ENCODE measurements at regions not wholly inside any gene's neighbourhood (a gene's known extent, or its start where the extent isn't known, plus 50 kb on each side); places are given as distances from the start of the nearest gene placed in this dataset.
"Not testable (repeated sequence)": the region's sequence is repeated elsewhere in the genome, so short reads cannot be mapped to it uniquely, and the experiment has no call there.

GRCh38 chr3:160047876-160048275, 59.2 kb downstream of the IL12A start:
- no peaks in the 10 kb centered on the region for H3K9me3 ChIP-seq (ENCODE audit: control insufficient read depth, low read depth, low read length)
- 100% methylated on average over 1 of the region's 5 CpGs for WGBS (ENCODE audit: insufficient coverage, low lambda C conversion rate)
- no peaks in the 10 kb centered on the region for H3K4me1 ChIP-seq (ENCODE audit: control insufficient read depth, insufficient read depth, low read length)
- no peak overlapping the region for H3K4me3 ChIP-seq (ENCODE audit: low read length)
- no peaks in the 10 kb centered on the region for H3K36me3 ChIP-seq (ENCODE audit: control insufficient read depth, insufficient read depth, low read length)
- DNase-seq = no peak
- no peaks in the 10 kb centered on the region for H3K27me3 ChIP-seq (ENCODE audit: control insufficient read depth, insufficient read depth, low read length)
- H3K27ac ChIP-seq (ENCODE audit: low read length) = no peak overlapping the region

- Histone ChIP-seq H3K36me3 (ENCODE audit: control insufficient read depth, insufficient read depth, low read length) (no peaks in the 10 kb centered on the region), H3K4me3 (ENCODE audit: low read length) (no peak overlapping the region), H3K27ac (ENCODE audit: low read length) (no peak overlapping the region), H3K9me3 (ENCODE audit: control insufficient read depth, low read depth, low read length) (no peaks in the 10 kb centered on the region), H3K4me1 (ENCODE audit: control insufficient read depth, insufficient read depth, low read length) (no peaks in the 10 kb centered on the region), H3K27me3 (ENCODE audit: control insufficient read depth, insufficient read depth, low read length) (peaks cover 4% of the 10 kb centered on the region)
- DNase-seq = no peak
- 90% methylated on average over 2 of the region's 2 CpGs for WGBS (ENCODE audit: insufficient coverage, low lambda C conversion rate)
Observed at GRCh38 chr3:160049038-160049437, 60.4 kb downstream of the IL12A start.

GRCh38 chr3:160049565-160049964, 60.9 kb downstream of the IL12A start:
- DNase-seq = no peak
- peaks cover 4% of the 10 kb centered on the region for H3K27me3 ChIP-seq (ENCODE audit: control insufficient read depth, insufficient read depth, low read length)
- no peak overlapping the region for H3K4me3 ChIP-seq (ENCODE audit: low read length)
- H3K27ac ChIP-seq (ENCODE audit: low read length) = no peak overlapping the region
- H3K4me1 ChIP-seq (ENCODE audit: control insufficient read depth, insufficient read depth, low read length) = no peaks in the 10 kb centered on the region
- H3K36me3 ChIP-seq (ENCODE audit: control insufficient read depth, insufficient read depth, low read length) = no peaks in the 10 kb centered on the region
- H3K9me3 ChIP-seq (ENCODE audit: control insufficient read depth, low read depth, low read length) = no peaks in the 10 kb centered on the region
- WGBS (ENCODE audit: insufficient coverage, low lambda C conversion rate) = no CpG with 5 or more reads among the region's 2 CpGs

- no peak overlapping the region for H3K4me3 ChIP-seq (ENCODE audit: low read length)
- no peak for DNase-seq
- WGBS (ENCODE audit: insufficient coverage, low lambda C conversion rate) = no CpG with 5 or more reads among the region's 5 CpGs
- peaks cover 4% of the 10 kb centered on the region for H3K27me3 ChIP-seq (ENCODE audit: control insufficient read depth, insufficient read depth, low read length)
- no peak overlapping the region for H3K27ac ChIP-seq (ENCODE audit: low read length)
- no peaks in the 10 kb centered on the region for H3K36me3 ChIP-seq (ENCODE audit: control insufficient read depth, insufficient read depth, low read length)
- no peaks in the 10 kb centered on the region for H3K4me1 ChIP-seq (ENCODE audit: control insufficient read depth, insufficient read depth, low read length)
- no peaks in the 10 kb centered on the region for H3K9me3 ChIP-seq (ENCODE audit: control insufficient read depth, low read depth, low read length)
Observed at GRCh38 chr3:160049988-160050387, 61.4 kb downstream of the IL12A start.

GRCh38 chr3:160052385-160053047, 63.9 kb downstream of the IL12A start:
- Histone ChIP-seq H3K4me1 (ENCODE audit: control insufficient read depth, insufficient read depth, low read length) (no peaks in the 10 kb centered on the region), H3K9me3 (ENCODE audit: control insufficient read depth, low read depth, low read length) (no peaks in the 10 kb centered on the region), H3K4me3 (ENCODE audit: low read length) (no peak overlapping the region), H3K27ac (ENCODE audit: low read length) (no peak overlapping the region), H3K36me3 (ENCODE audit: control insufficient read depth, insufficient read depth, low read length) (no peaks in the 10 kb centered on the region), H3K27me3 (ENCODE audit: control insufficient read depth, insufficient read depth, low read length) (peaks cover 4% of the 10 kb centered on the region)
- DNase-seq = no peak
- WGBS (ENCODE audit: insufficient coverage, low lambda C conversion rate) = 80% methylated on average over 1 of the region's 7 CpGs

GRCh38 chr3:160053048-160053391, 64.4 kb downstream of the IL12A start:
- H3K27ac ChIP-seq (ENCODE audit: low read length) = no peak overlapping the region
- H3K36me3 ChIP-seq (ENCODE audit: control insufficient read depth, insufficient read depth, low read length) = no peaks in the 10 kb centered on the region
- 50% methylated on average over 1 of the region's 4 CpGs for WGBS (ENCODE audit: insufficient coverage, low lambda C conversion rate)
- H3K27me3 ChIP-seq (ENCODE audit: control insufficient read depth, insufficient read depth, low read length) = peaks cover 4% of the 10 kb centered on the region
- no peak for DNase-seq
- H3K4me3 ChIP-seq (ENCODE audit: low read length) = no peak overlapping the region
- no peaks in the 10 kb centered on the region for H3K4me1 ChIP-seq (ENCODE audit: control insufficient read depth, insufficient read depth, low read length)
- no peaks in the 10 kb centered on the region for H3K9me3 ChIP-seq (ENCODE audit: control insufficient read depth, low read depth, low read length)

- H3K36me3 ChIP-seq (ENCODE audit: control insufficient read depth, insufficient read depth, low read length); H3K9me3 ChIP-seq (ENCODE audit: control insufficient read depth, low read depth, low read length); H3K4me1 ChIP-seq (ENCODE audit: control insufficient read depth, insufficient read depth, low read length); H3K27ac ChIP-seq (ENCODE audit: low read length); H3K27me3 ChIP-seq (ENCODE audit: control insufficient read depth, insufficient read depth, low read length); DNase-seq; H3K4me3 ChIP-seq (ENCODE audit: low read length): not testable (repeated sequence)
- WGBS (ENCODE audit: insufficient coverage, low lambda C conversion rate) = 80% methylated on average over 1 of the region's 4 CpGs
Observed at GRCh38 chr3:160054862-160055261, 66.2 kb downstream of the IL12A start.

GRCh38 chr3:160055659-160056058, 67.0 kb downstream of the IL12A start:
- Histone ChIP-seq H3K27me3 (ENCODE audit: control insufficient read depth, insufficient read depth, low read length) (peaks cover 4% of the 10 kb centered on the region), H3K9me3 (ENCODE audit: control insufficient read depth, low read depth, low read length) (peaks cover 5% of the 10 kb centered on the region), H3K27ac (ENCODE audit: low read length) (no peak overlapping the region), H3K4me3 (ENCODE audit: low read length) (no peak overlapping the region), H3K4me1 (ENCODE audit: control insufficient read depth, insufficient read depth, low read length) (no peaks in the 10 kb centered on the region), H3K36me3 (ENCODE audit: control insufficient read depth, insufficient read depth, low read length) (no peaks in the 10 kb centered on the region)
- DNase-seq = no peak
- no CpG with 5 or more reads among the region's 3 CpGs for WGBS (ENCODE audit: insufficient coverage, low lambda C conversion rate)

- H3K27me3 ChIP-seq (ENCODE audit: control insufficient read depth, insufficient read depth, low read length) = peaks cover 4% of the 10 kb centered on the region
- no peak for DNase-seq
- H3K4me1 ChIP-seq (ENCODE audit: control insufficient read depth, insufficient read depth, low read length) = no peaks in the 10 kb centered on the region
- H3K4me3 ChIP-seq (ENCODE audit: low read length) = no peak overlapping the region
- H3K9me3 ChIP-seq (ENCODE audit: control insufficient read depth, low read depth, low read length) = peaks cover 6% of the 10 kb centered on the region
- no peaks in the 10 kb centered on the region for H3K36me3 ChIP-seq (ENCODE audit: control insufficient read depth, insufficient read depth, low read length)
- WGBS (ENCODE audit: insufficient coverage, low lambda C conversion rate) = 86% methylated on average over 1 of the region's 2 CpGs
- H3K27ac ChIP-seq (ENCODE audit: low read length) = no peak overlapping the region
Observed at GRCh38 chr3:160057331-160057730, 68.7 kb downstream of the IL12A start.

- Histone ChIP-seq H3K9me3 (ENCODE audit: control insufficient read depth, low read depth, low read length) (peaks cover 6% of the 10 kb centered on the region), H3K36me3 (ENCODE audit: control insufficient read depth, insufficient read depth, low read length) (no peaks in the 10 kb centered on the region), H3K4me3 (ENCODE audit: low read length) (no peak overlapping the region), H3K27ac (ENCODE audit: low read length) (no peak overlapping the region), H3K27me3 (ENCODE audit: control insufficient read depth, insufficient read depth, low read length) (no peaks in the 10 kb centered on the region), H3K4me1 (ENCODE audit: control insufficient read depth, insufficient read depth, low read length) (no peaks in the 10 kb centered on the region)
- DNase-seq = no peak
- WGBS (ENCODE audit: insufficient coverage, low lambda C conversion rate) = no CpG with 5 or more reads among the region's 32 CpGs
Observed at GRCh38 chr3:160060409-160061027, 71.9 kb downstream of the IL12A start.

- Histone ChIP-seq H3K27me3 (ENCODE audit: control insufficient read depth, insufficient read depth, low read length) (no peaks in the 10 kb centered on the region), H3K4me3 (ENCODE audit: low read length) (no peak overlapping the region), H3K4me1 (ENCODE audit: control insufficient read depth, insufficient read depth, low read length) (no peaks in the 10 kb centered on the region), H3K9me3 (ENCODE audit: control insufficient read depth, low read depth, low read length) (peaks cover 6% of the 10 kb centered on the region), H3K27ac (ENCODE audit: low read length) (no peak overlapping the region), H3K36me3 (ENCODE audit: control insufficient read depth, insufficient read depth, low read length) (no peaks in the 10 kb centered on the region)
- WGBS (ENCODE audit: insufficient coverage, low lambda C conversion rate) = 86% methylated on average over 2 of the region's 12 CpGs
- no peak for DNase-seq
Observed at GRCh38 chr3:160061525-160061924, 72.9 kb downstream of the IL12A start.
